Progenitor cell of endocrine pancreas (in vitro differentiated cells): ENCODE measurements at regions not wholly inside any gene's neighbourhood (a gene's known extent, or its start where the extent isn't known, plus 50 kb on each side); places are given as distances from the start of the nearest gene placed in this dataset.

Experiments
- DNase-seq: peaks from one replicate; pipeline ENCODE4 v3.0.0; 2021; ENCODE audit warnings: low spot score; ENCODE audit not compliant: unreplicated experiment
- H3K27ac Mint-ChIP-seq: 2 replicates; pipeline ENCODE4 v1.8.0; 2021; ENCODE audit warnings: mild to moderate bottlenecking, moderate library complexity, mixed read lengths
- H3K27me3 Mint-ChIP-seq: 2 replicates; pipeline ENCODE4 v1.8.0; 2021; ENCODE audit warnings: mixed read lengths
- H3K36me3 Mint-ChIP-seq: 2 replicates; pipeline ENCODE4 v1.8.0; 2022; ENCODE audit warnings: mixed read lengths; ENCODE audit not compliant: insufficient read depth
- H3K4me1 Mint-ChIP-seq: 2 replicates; pipeline ENCODE4 v1.8.0; 2021; ENCODE audit warnings: low read depth, mixed read lengths
- H3K4me3 Mint-ChIP-seq: 2 replicates; pipeline ENCODE4 v1.8.0; 2021; ENCODE audit warnings: low read depth, mild to moderate bottlenecking, moderate library complexity, mixed read lengths
- H3K9me3 Mint-ChIP-seq: 2 replicates; pipeline ENCODE4 v1.8.0; 2021; ENCODE audit warnings: low read depth, mixed read lengths
- CTCF ChIP-seq: fragments of 200-600 bp; sonication (generic); IDR thresholded peaks from one replicate; pipeline ENCODE4 v1.5.0; 2021; ENCODE audit warnings: antibody characterized with exemption, mild to moderate bottlenecking; ENCODE audit not compliant: unreplicated experiment

- Mint-ChIP-seq H3K27me3 (peaks cover 6% of the 10 kb centered on the region), H3K36me3 (no peaks in the 10 kb centered on the region), H3K9me3 (no peaks in the 10 kb centered on the region), H3K4me1 (no peaks in the 10 kb centered on the region), H3K27ac (no peak overlapping the region), H3K4me3 (no peak overlapping the region)
- DNase-seq: no peak
- TF ChIP-seq CTCF: peak; percentile 40
These were observed 83.1 kb downstream of the ARL6IP4 start for GRCh38 chr12:123063535-123063934.

GRCh38 chr12:123062681-123063486 is 82.4 kb downstream of the ARL6IP4 start:
- TF ChIP-seq CTCF: no peak
- H3K36me3 Mint-ChIP-seq: no peaks in the 10 kb centered on the region
- no peak overlapping the region for H3K4me3 Mint-ChIP-seq
- peaks cover 6% of the 10 kb centered on the region for H3K27me3 Mint-ChIP-seq
- DNase-seq: no peak
- no peak overlapping the region for H3K27ac Mint-ChIP-seq
- H3K4me1 Mint-ChIP-seq: no peaks in the 10 kb centered on the region
- H3K9me3 Mint-ChIP-seq: no peaks in the 10 kb centered on the region

GRCh38 chr12:123061441-123062205 is 81.1 kb downstream of the ARL6IP4 start:
- Mint-ChIP-seq H3K9me3 (no peaks in the 10 kb centered on the region), H3K4me3 (no peak overlapping the region), H3K36me3 (no peaks in the 10 kb centered on the region), H3K27me3 (peaks cover 6% of the 10 kb centered on the region), H3K4me1 (no peaks in the 10 kb centered on the region), H3K27ac (no peak overlapping the region)
- DNase-seq: no peak
- TF ChIP-seq CTCF: no peak

GRCh38 chr12:123059500-123059899 is 79.0 kb downstream of the ARL6IP4 start:
- no peak for DNase-seq
- no peak for TF ChIP-seq CTCF
- H3K4me3 Mint-ChIP-seq: no peak overlapping the region
- peaks cover 9% of the 10 kb centered on the region for H3K27me3 Mint-ChIP-seq
- no peaks in the 10 kb centered on the region for H3K36me3 Mint-ChIP-seq
- no peaks in the 10 kb centered on the region for H3K4me1 Mint-ChIP-seq
- no peak overlapping the region for H3K27ac Mint-ChIP-seq
- no peaks in the 10 kb centered on the region for H3K9me3 Mint-ChIP-seq

GRCh38 chr12:123058980-123059379 is 78.5 kb downstream of the ARL6IP4 start:
- no peak for DNase-seq
- H3K4me1 Mint-ChIP-seq: no peaks in the 10 kb centered on the region
- no peaks in the 10 kb centered on the region for H3K36me3 Mint-ChIP-seq
- no peak overlapping the region for H3K4me3 Mint-ChIP-seq
- no peaks in the 10 kb centered on the region for H3K9me3 Mint-ChIP-seq
- no peak overlapping the region for H3K27ac Mint-ChIP-seq
- H3K27me3 Mint-ChIP-seq: peaks cover 9% of the 10 kb centered on the region
- TF ChIP-seq CTCF: no peak
